PC-3 (cell line): ENCODE measurements at regions not wholly inside any gene's neighbourhood (a gene's known extent, or its start where the extent isn't known, plus 50 kb on each side); places are given as distances from the start of the nearest gene placed in this dataset.

ENCODE experiments used
- CTCF ChIP-seq: fragments of 300-600 bp; sonication (generic); conservative IDR thresholded peaks from 2 replicates; pipeline ENCODE4 v1.5.1; 2017; ENCODE audit warnings: antibody characterized with exemption, low read depth, mild to moderate bottlenecking, low read length
- EZH2 ChIP-seq: fragments of 300-600 bp; sonication (generic); IDR thresholded peaks from one replicate; pipeline ENCODE4 v1.6.1; 2017; ENCODE audit warnings: antibody characterized with exemption, mild to moderate bottlenecking, low read length; ENCODE audit not compliant: unreplicated experiment

GRCh38 chr9:29616844-29617243, 2043.6 kb upstream of the C9orf72 start:
- TF ChIP-seq EZH2 (no peak), CTCF (no peak)
